ENCODE measurements at regions not wholly inside any gene's neighbourhood (a gene's known extent, or its start where the extent isn't known, plus 50 kb on each side); places are given as distances from the start of the nearest gene placed in this dataset.
"Not testable (repeated sequence)": the region's sequence is repeated elsewhere in the genome, so short reads cannot be mapped to it uniquely, and the experiment has no call there.

DNA sequence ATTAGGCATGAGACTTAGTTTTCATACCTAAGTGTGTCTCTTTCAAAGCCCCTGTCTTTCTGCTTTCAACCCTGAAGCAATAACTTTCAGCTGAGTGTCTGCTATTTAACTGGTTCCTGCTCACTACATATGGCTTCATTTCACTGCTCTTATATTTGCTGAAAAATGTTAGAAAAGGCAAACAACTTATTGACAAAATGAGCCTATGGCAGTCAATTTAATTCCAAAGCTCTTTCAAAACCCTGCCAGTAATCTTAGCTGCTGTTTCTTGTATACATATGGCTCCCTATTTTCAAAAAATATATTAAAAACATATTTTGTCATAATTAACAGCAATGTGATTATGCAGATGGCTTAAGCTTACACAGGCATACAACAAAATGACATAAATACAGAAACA lies 334.1 kb upstream of the MGAT4C start:
- TF ChIP-seq EP300 (IDR thresholded peaks at IDR 0.05) (no peak), POLR2AphosphoS5 (IDR thresholded peaks at IDR 0.05) (no peak), POLR2A (IDR thresholded peaks at IDR 0.05) (no peak)
- TF ChIP-seq, protein P1, sequence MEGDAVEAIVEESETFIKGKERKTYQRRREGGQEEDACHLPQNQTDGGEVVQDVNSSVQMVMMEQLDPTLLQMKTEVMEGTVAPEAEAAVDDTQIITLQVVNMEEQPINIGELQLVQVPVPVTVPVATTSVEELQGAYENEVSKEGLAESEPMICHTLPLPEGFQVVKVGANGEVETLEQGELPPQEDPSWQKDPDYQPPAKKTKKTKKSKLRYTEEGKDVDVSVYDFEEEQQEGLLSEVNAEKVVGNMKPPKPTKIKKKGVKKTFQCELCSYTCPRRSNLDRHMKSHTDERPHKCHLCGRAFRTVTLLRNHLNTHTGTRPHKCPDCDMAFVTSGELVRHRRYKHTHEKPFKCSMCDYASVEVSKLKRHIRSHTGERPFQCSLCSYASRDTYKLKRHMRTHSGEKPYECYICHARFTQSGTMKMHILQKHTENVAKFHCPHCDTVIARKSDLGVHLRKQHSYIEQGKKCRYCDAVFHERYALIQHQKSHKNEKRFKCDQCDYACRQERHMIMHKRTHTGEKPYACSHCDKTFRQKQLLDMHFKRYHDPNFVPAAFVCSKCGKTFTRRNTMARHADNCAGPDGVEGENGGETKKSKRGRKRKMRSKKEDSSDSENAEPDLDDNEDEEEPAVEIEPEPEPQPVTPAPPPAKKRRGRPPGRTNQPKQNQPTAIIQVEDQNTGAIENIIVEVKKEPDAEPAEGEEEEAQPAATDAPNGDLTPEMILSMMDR (IDR thresholded peaks at IDR 0.05) = no peak

GRCh38 chr12:86574143-86574542 lies 318.0 kb upstream of the MGAT4C start:
- DNase-seq (no peak), ATAC-seq (ENCODE audit: low FRiP score in 2 of 2) (no peak)
- Histone ChIP-seq H3K9me3 (peaks cover 0 to 1% (median 0%) of the 10 kb centered on the region in 4 donors), H3K36me3 (no peaks in the 10 kb centered on the region), H3K4me3 (no peak overlapping the region), H3K27ac (no peak overlapping the region), H3K27me3 (no peaks in the 10 kb centered on the region), H3K4me1 (no peaks in the 10 kb centered on the region)
- no peak for TF ChIP-seq EP300 (IDR thresholded peaks at IDR 0.05)
- no peak for TF ChIP-seq POLR2AphosphoS5 (IDR thresholded peaks at IDR 0.05)
- no peak for TF ChIP-seq POLR2A (IDR thresholded peaks at IDR 0.05)
- TF ChIP-seq, protein P1 (IDR thresholded peaks at IDR 0.05) = no peak

More for the DNA sequence above, 334.1 kb upstream of the MGAT4C start:
- no peaks in the 10 kb centered on the region for H3K4me1 ChIP-seq
- ATAC-seq (ENCODE audit: low FRiP score in 2 of 2) (no peak), DNase-seq (no peak)
- no peaks in the 10 kb centered on the region for H3K27me3 ChIP-seq
- no peak overlapping the region for H3K4me3 ChIP-seq
- no peak overlapping the region for H3K27ac ChIP-seq
- H3K36me3 ChIP-seq = no peaks in the 10 kb centered on the region
- no peaks in the 10 kb centered on the region for H3K9me3 ChIP-seq

GRCh38 chr12:86572455-86572854 lies 316.3 kb upstream of the MGAT4C start:
- whole genome bisulfite sequencing, 2 donors = 0 to 12% methylated on average over 1 of the region's 1 CpG
- no peaks in the 10 kb centered on the region for H3K36me3 ChIP-seq
- H3K4me1 ChIP-seq = no peaks in the 10 kb centered on the region
- H3K27me3 ChIP-seq = no peaks in the 10 kb centered on the region
- DNase-seq (no peak), ATAC-seq (ENCODE audit: low FRiP score in 2 of 2) (no peak)
- peaks cover 0 to 6% (median 0%) of the 10 kb centered on the region in 4 donors for H3K9me3 ChIP-seq
- TF ChIP-seq EP300 (IDR thresholded peaks at IDR 0.05) (no peak), POLR2A (IDR thresholded peaks at IDR 0.05) (no peak), POLR2AphosphoS5 (IDR thresholded peaks at IDR 0.05) (no peak)
- TF ChIP-seq, protein P1 (IDR thresholded peaks at IDR 0.05) = no peak
- no peak overlapping the region for H3K27ac ChIP-seq
- no peak overlapping the region for H3K4me3 ChIP-seq

GRCh38 chr12:86565038-86565437 lies 308.8 kb upstream of the MGAT4C start:
- no peak for ATAC-seq (ENCODE audit: low FRiP score in 2 of 2)
- H3K4me3 ChIP-seq = no peak overlapping the region
- no peaks in the 10 kb centered on the region for H3K36me3 ChIP-seq
- WGBS, 2 donors = 91 to 92% methylated on average over 2 of the region's 2 CpGs
- no peak overlapping the region for H3K27ac ChIP-seq
- H3K4me1 ChIP-seq = no peaks in the 10 kb centered on the region
- no peak for TF ChIP-seq EP300 (IDR thresholded peaks at IDR 0.05)
- TF ChIP-seq, protein P1 (IDR thresholded peaks at IDR 0.05) = no peak
- TF ChIP-seq POLR2AphosphoS5 (IDR thresholded peaks at IDR 0.05) = no peak
- TF ChIP-seq POLR2A (IDR thresholded peaks at IDR 0.05) = no peak
- H3K27me3 ChIP-seq = no peaks in the 10 kb centered on the region
- DNase-seq = no peak
- H3K9me3 ChIP-seq = peaks cover 0 to 6% (median 0%) of the 10 kb centered on the region in 4 donors

DNA sequence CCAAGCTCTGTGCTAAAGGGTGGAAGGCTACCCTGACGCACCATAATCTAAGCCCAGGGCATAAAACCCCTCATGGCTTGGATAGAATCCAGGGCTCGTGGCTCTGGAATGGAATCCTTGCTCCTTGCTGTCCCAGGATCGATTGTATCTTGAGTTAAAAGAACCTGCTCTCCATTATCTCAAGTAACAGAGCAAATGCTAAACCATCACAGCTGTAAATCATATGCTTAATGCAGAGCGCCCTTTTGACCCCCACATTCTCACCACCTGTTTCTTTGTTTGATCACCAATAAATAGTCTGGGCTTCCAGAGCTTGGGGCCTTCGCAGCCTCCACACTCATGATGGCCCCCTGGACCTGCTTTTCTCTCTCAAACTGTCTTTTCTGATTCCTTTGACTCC lies 299.3 kb upstream of the MGAT4C start:
- H3K36me3 ChIP-seq; DNase-seq; H3K4me3 ChIP-seq; H3K4me1 ChIP-seq; H3K27me3 ChIP-seq; H3K27ac ChIP-seq; H3K9me3 ChIP-seq; ATAC-seq (ENCODE audit: low FRiP score in 2 of 2): not testable (repeated sequence)
- WGBS, 2 donors = 66 to 67% methylated on average over 5 of the region's 5 CpGs

Data from upper lobe of left lung (tissue), 6 donors.